ENCODE measurements at regions not wholly inside any gene's neighbourhood (a gene's known extent, or its start where the extent isn't known, plus 50 kb on each side); places are given as distances from the start of the nearest gene placed in this dataset.

- Histone ChIP-seq H3K4me1 (no peaks in the 10 kb centered on the region), H3K27me3 (peaks cover 27% of the 10 kb centered on the region), H3K36me3 (no peaks in the 10 kb centered on the region), H3K9me3 (no peaks in the 10 kb centered on the region), H3K4me3 (no peak overlapping the region), H3K27ac (no peak overlapping the region)
- intact Hi-C loops (cut with DNase I; ENCODE audit: low total_unique reads): no loop called here
- TF ChIP-seq POLR2AphosphoS5 (IDR thresholded peaks at IDR 0.05): no peak
- TF ChIP-seq, protein P1, sequence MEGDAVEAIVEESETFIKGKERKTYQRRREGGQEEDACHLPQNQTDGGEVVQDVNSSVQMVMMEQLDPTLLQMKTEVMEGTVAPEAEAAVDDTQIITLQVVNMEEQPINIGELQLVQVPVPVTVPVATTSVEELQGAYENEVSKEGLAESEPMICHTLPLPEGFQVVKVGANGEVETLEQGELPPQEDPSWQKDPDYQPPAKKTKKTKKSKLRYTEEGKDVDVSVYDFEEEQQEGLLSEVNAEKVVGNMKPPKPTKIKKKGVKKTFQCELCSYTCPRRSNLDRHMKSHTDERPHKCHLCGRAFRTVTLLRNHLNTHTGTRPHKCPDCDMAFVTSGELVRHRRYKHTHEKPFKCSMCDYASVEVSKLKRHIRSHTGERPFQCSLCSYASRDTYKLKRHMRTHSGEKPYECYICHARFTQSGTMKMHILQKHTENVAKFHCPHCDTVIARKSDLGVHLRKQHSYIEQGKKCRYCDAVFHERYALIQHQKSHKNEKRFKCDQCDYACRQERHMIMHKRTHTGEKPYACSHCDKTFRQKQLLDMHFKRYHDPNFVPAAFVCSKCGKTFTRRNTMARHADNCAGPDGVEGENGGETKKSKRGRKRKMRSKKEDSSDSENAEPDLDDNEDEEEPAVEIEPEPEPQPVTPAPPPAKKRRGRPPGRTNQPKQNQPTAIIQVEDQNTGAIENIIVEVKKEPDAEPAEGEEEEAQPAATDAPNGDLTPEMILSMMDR (IDR thresholded peaks at IDR 0.05): no peak
- TF ChIP-seq POLR2A (IDR thresholded peaks at IDR 0.05): no peak
- TF ChIP-seq EP300 (IDR thresholded peaks at IDR 0.05; ENCODE audit: low read depth): no peak
- no peak for DNase-seq
- WGBS, 2 donors (ENCODE audit: low coverage in 1 of 2): 60 to 78% methylated on average over 1 to 22 of the region's 22 CpGs
- in situ Hi-C loops (cut with MboI; ENCODE audit: low pct_ligation_motif_present in 1 of 4, low pct_unique_long_range_greater_than_20kb in 1 of 4, low sequenced_read_pairs in 3 of 4): no loop called here
Measured at GRCh38 chr1:22383526-22384294, 67.9 kb upstream of the ZBTB40 start.

- H3K9me3 ChIP-seq: no peaks in the 10 kb centered on the region
- no peaks in the 10 kb centered on the region for H3K36me3 ChIP-seq
- H3K27me3 ChIP-seq: peaks cover 33% of the 10 kb centered on the region
- H3K27ac ChIP-seq: no peak overlapping the region
- no peak for DNase-seq
- H3K4me1 ChIP-seq: no peaks in the 10 kb centered on the region
- TF ChIP-seq POLR2A (IDR thresholded peaks at IDR 0.05) (no peak), POLR2AphosphoS5 (IDR thresholded peaks at IDR 0.05) (no peak), EP300 (IDR thresholded peaks at IDR 0.05; ENCODE audit: low read depth) (no peak)
- TF ChIP-seq, protein P1 (IDR thresholded peaks at IDR 0.05): no peak
- WGBS, 2 donors (ENCODE audit: low coverage in 1 of 2): 90% methylated on average over 4 of the region's 4 CpGs; no CpG with 5 or more reads in 1 of the 2 donors
- no peak overlapping the region for H3K4me3 ChIP-seq
- in situ Hi-C loops (cut with MboI; ENCODE audit: low pct_ligation_motif_present in 1 of 4, low pct_unique_long_range_greater_than_20kb in 1 of 4, low sequenced_read_pairs in 3 of 4) (no loop called here), intact Hi-C loops (cut with DNase I; ENCODE audit: low total_unique reads) (no loop called here)
Measured at GRCh38 chr1:22385537-22385936, 66.1 kb upstream of the ZBTB40 start.

GRCh38 chr1:22386774-22387173 lies 64.9 kb upstream of the ZBTB40 start:
- Histone ChIP-seq H3K4me1 (no peaks in the 10 kb centered on the region), H3K4me3 (no peak overlapping the region), H3K27me3 (peaks cover 33% of the 10 kb centered on the region), H3K36me3 (no peaks in the 10 kb centered on the region), H3K9me3 (no peaks in the 10 kb centered on the region), H3K27ac (no peak overlapping the region)
- 43 to 85% methylated on average over 2 to 3 of the region's 3 CpGs for WGBS, 2 donors (ENCODE audit: low coverage in 1 of 2)
- in situ Hi-C loops (cut with MboI; ENCODE audit: low pct_ligation_motif_present in 1 of 4, low pct_unique_long_range_greater_than_20kb in 1 of 4, low sequenced_read_pairs in 3 of 4) (no loop called here), intact Hi-C loops (cut with DNase I; ENCODE audit: low total_unique reads) (no loop called here)
- TF ChIP-seq POLR2A (IDR thresholded peaks at IDR 0.05): no peak
- TF ChIP-seq POLR2AphosphoS5 (IDR thresholded peaks at IDR 0.05): no peak
- no peak for TF ChIP-seq EP300 (IDR thresholded peaks at IDR 0.05; ENCODE audit: low read depth)
- TF ChIP-seq, protein P1 (IDR thresholded peaks at IDR 0.05): no peak
- no peak for DNase-seq

DNA sequence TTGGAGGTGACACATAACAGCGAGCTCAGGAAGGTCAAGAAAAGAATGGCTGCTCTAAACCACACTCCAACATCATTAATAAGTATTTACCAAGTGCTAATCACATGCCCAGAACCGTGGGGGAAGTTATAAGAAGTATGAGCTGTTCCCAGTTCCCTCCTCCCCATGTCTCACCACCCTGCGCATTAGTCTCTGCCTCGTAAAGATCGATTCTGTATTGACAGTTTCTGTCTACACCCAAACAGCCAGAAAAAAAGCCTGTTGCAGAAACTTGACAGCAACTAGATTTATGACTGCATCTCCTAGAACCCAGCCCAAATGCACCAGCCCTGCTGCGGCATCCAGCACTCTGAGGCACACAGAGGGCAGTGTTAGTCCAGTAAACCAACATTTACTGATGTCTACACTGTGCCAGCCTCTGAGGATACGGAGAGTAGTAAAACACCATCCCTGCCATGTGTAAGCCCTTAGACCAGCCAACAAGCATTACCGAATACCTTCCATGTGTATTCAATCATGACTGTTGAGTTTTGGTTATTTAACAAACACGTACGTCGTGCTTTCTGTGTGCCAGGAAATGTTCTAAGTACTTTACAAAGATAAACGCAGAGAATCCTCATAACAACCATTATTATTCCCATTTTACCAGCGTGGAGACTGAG lies 63.6 kb upstream of the ZBTB40 start:
- no peaks in the 10 kb centered on the region for H3K36me3 ChIP-seq
- H3K27me3 ChIP-seq: peaks cover 33% of the 10 kb centered on the region
- no peak for DNase-seq
- intact Hi-C loops (cut with DNase I; ENCODE audit: low total_unique reads) (no loop called here), in situ Hi-C loops (cut with MboI; ENCODE audit: low pct_ligation_motif_present in 1 of 4, low pct_unique_long_range_greater_than_20kb in 1 of 4, low sequenced_read_pairs in 3 of 4) (no loop called here)
- H3K27ac ChIP-seq: no peak overlapping the region
- 17 to 32% methylated on average over 1 to 13 of the region's 13 CpGs for WGBS, 2 donors (ENCODE audit: low coverage in 1 of 2)
- H3K4me3 ChIP-seq: no peak overlapping the region
- no peaks in the 10 kb centered on the region for H3K9me3 ChIP-seq
- TF ChIP-seq EP300 (IDR thresholded peaks at IDR 0.05; ENCODE audit: low read depth) (no peak), POLR2A (IDR thresholded peaks at IDR 0.05) (no peak), POLR2AphosphoS5 (IDR thresholded peaks at IDR 0.05) (no peak)
- TF ChIP-seq, protein P1 (IDR thresholded peaks at IDR 0.05): no peak
- no peaks in the 10 kb centered on the region for H3K4me1 ChIP-seq
